B cell (primary cell): ENCODE measurements at regions not wholly inside any gene's neighbourhood (a gene's known extent, or its start where the extent isn't known, plus 50 kb on each side); places are given as distances from the start of the nearest gene placed in this dataset.

Experiments used
- ATAC-seq: fragments of 200-7000 bp; cut with Tn5 transposase; one replicate; pipeline ENCODE4 v1.10.0; 2021; ENCODE audit warnings: low read depth, mild to moderate bottlenecking, moderate number of reproducible peaks, moderate library complexity
- CTCF ChIA-PET: fragments of 350-600 bp; sonication (Branson Sonifier 250); formaldehyde crosslinking; loops from one replicate; lab custom pipeline; 2021; ENCODE audit warnings: antibody characterized with exemption, inconsistent platforms; lab: Charles Lee
- POLR2A ChIA-PET: fragments of 350-600 bp; sonication (Branson Sonifier 250); formaldehyde crosslinking; loops from one replicate; lab custom pipeline; 2021; ENCODE audit warnings: antibody characterized with exemption; lab: Charles Lee
- DNase-seq: peaks from one replicate; pipeline ENCODE4 v3.0.0; 2013
- H2AFZ ChIP-seq: 2 replicates; pipeline ENCODE4 v1.6.1; 2012; ENCODE audit warnings: mild to moderate bottlenecking, low read depth, low read length; ENCODE audit not compliant: insufficient read depth, poor library complexity, severe bottlenecking
- H3K27ac ChIP-seq, 2 donors: 1 replicate in 1 of 2; 2 replicates in 1 of 2; pipeline ENCODE4 v1.5.1; 2012 to 2013; ENCODE audit warnings: low read length in 2 of 2, mild to moderate bottlenecking in 2 of 2, moderate library complexity in 1 of 2
- H3K27me3 ChIP-seq, 4 experiments: fragments of 200-600 bp in 1 of 4; sonication (generic) in 1 of 4; replicated peaks in 1 of 4; 1 replicate in 2 of 4; 2 replicates in 2 of 4; pipeline versions ENCODE4 v1.6.1 to v1.7.0; 2013 to 2016; ENCODE audit warnings: low read length in 3 of 4, mild to moderate bottlenecking in 2 of 4, mixed read lengths in 1 of 4, moderate library complexity in 1 of 4; ENCODE audit not compliant: insufficient read depth in 4 of 4, control insufficient read depth in 3 of 4; ENCODE audit errors: control extremely low read depth in 1 of 4
- H3K36me3 ChIP-seq, 2 experiments: replicated peaks in 1 of 2; 1 replicate in 1 of 2; 2 replicates in 1 of 2; pipeline versions ENCODE4 v1.6.1 to v1.7.1; 2013; ENCODE audit warnings: low read length in 1 of 2; ENCODE audit not compliant: insufficient read depth in 2 of 2, control insufficient read depth in 1 of 2; ENCODE audit errors: control extremely low read depth in 1 of 2, extremely low read depth in 1 of 2
- H3K4me1 ChIP-seq, 2 donors: fragments of 200-600 bp in 1 of 2; sonication (generic) in 1 of 2; 1 replicate in 1 of 2; 2 replicates in 1 of 2; pipeline versions ENCODE4 v1.5.1 to v1.6.1; 2013 to 2017; ENCODE audit warnings: low read length in 2 of 2; ENCODE audit not compliant: control insufficient read depth in 2 of 2, insufficient read depth in 2 of 2
- H3K4me2 ChIP-seq: replicated peaks from 2 replicates; pipeline ENCODE3; 2012; ENCODE audit warnings: mild to moderate bottlenecking, low read depth, low read length; ENCODE audit not compliant: poor library complexity, severe bottlenecking
- H3K4me3 ChIP-seq, 5 experiments: fragments of 200-600 bp in 1 of 5; sonication (generic) in 1 of 5; 1 replicate in 3 of 5; 2 replicates in 2 of 5; pipeline versions ENCODE4 v1.5.1 to v1.7.0; 2011 to 2016; ENCODE audit warnings: low read length in 4 of 5, mild to moderate bottlenecking in 4 of 5, low read depth in 2 of 5, control low read depth in 1 of 5, moderate library complexity in 1 of 5; ENCODE audit not compliant: insufficient read depth in 1 of 5; ENCODE audit errors: control extremely low read depth in 1 of 5, extremely low read depth in 1 of 5
- H3K79me2 ChIP-seq: fragments of 200-600 bp; sonication (generic); one replicate; pipeline ENCODE4 v1.6.0; 2016; ENCODE audit warnings: low read length; ENCODE audit not compliant: control insufficient read depth, insufficient read depth
- H3K9ac ChIP-seq: fragments of 200-600 bp; sonication (generic); 2 replicates; pipeline ENCODE4 v1.6.1; 2017; ENCODE audit warnings: mild to moderate bottlenecking, low read length, moderate library complexity
- H3K9me3 ChIP-seq, 3 donors: one replicate each; pipeline versions ENCODE4 v1.6.1 to v1.7.1; 2013; ENCODE audit warnings: low read length in 2 of 3; ENCODE audit not compliant: control insufficient read depth in 2 of 3, insufficient read depth in 1 of 3; ENCODE audit errors: control extremely low read depth in 1 of 3
- H4K20me1 ChIP-seq: 2 replicates; pipeline ENCODE4 v1.6.0; 2012; ENCODE audit warnings: mild to moderate bottlenecking, low read length; ENCODE audit not compliant: insufficient read depth, control insufficient read depth, poor library complexity, severe bottlenecking
- H3K27ac Mint-ChIP-seq: one replicate; pipeline ENCODE4 v1.8.0; 2021; ENCODE audit warnings: mixed read lengths
- H3K27me3 Mint-ChIP-seq: one replicate; pipeline ENCODE4 v1.8.0; 2021; ENCODE audit warnings: mixed read lengths
- H3K4me1 Mint-ChIP-seq: one replicate; pipeline ENCODE4 v1.8.0; 2021; ENCODE audit warnings: mixed read lengths
- H3K4me3 Mint-ChIP-seq: one replicate; pipeline ENCODE4 v1.8.0; 2021; ENCODE audit warnings: mixed read lengths
- H3K9me3 Mint-ChIP-seq: one replicate; pipeline ENCODE4 v1.8.0; 2022; ENCODE audit warnings: mixed read lengths; ENCODE audit not compliant: insufficient read depth
- CTCF ChIP-seq: fragments of 200-600 bp; IDR thresholded peaks from one replicate; pipeline ENCODE4 v1.8.0; 2022; ENCODE audit warnings: antibody characterized with exemption, mild to moderate bottlenecking
- EZH2 ChIP-seq: IDR thresholded peaks from 2 replicates; pipeline ENCODE4 v1.6.1; 2012; ENCODE audit warnings: borderline replicate concordance, low read depth, mild to moderate bottlenecking, moderate library complexity, low read length; ENCODE audit not compliant: insufficient read depth, poor library complexity, severe bottlenecking
- WGBS: methylation state at CpG from one replicate; pipeline ENCODE4 v1.1.5; 2013; ENCODE audit warnings: missing lambda C conversion rate; ENCODE audit not compliant: insufficient coverage; 5-methylcytosine and 5-hydroxymethylcytosine counted together
- intact Hi-C: fragments of 100-400 bp; cut with micrococcal nuclease; formaldehyde crosslinking; loops from one replicate; pipeline ENCODE4 v1.10.0; 2022

- TF ChIP-seq EZH2 (no peak), CTCF (no peak)
- no peak overlapping the region for H3K27ac ChIP-seq
- no peaks in the 10 kb centered on the region for H3K79me2 ChIP-seq
- no peaks in the 10 kb centered on the region for H4K20me1 ChIP-seq
- Mint-ChIP-seq H3K4me1 (no peaks in the 10 kb centered on the region), H3K27ac (no peak overlapping the region), H3K27me3 (peaks cover 4% of the 10 kb centered on the region), H3K4me3 (no peak overlapping the region), H3K9me3 (peaks cover 2% of the 10 kb centered on the region)
- intact Hi-C loops, result no loop called here
- H3K9me3 ChIP-seq, result peaks cover 0 to 7% (median 0%) of the 10 kb centered on the region in 3 donors
- ATAC-seq (no peak), DNase-seq (no peak)
- H3K4me2 ChIP-seq, result no peak overlapping the region
- H3K4me3 ChIP-seq, result no peak overlapping the region
- H2AFZ ChIP-seq, result no peak overlapping the region
- ChIA-PET POLR2A (no interaction called here), CTCF (no interaction called here)
- 40% methylated on average over 1 of the region's 3 CpGs for WGBS
- H3K9ac ChIP-seq, result no peak overlapping the region
- H3K4me1 ChIP-seq, result no peaks in the 10 kb centered on the region
- H3K27me3 ChIP-seq, result peaks cover 0 to 4% (median 2%) of the 10 kb centered on the region in 4 experiments
- no peaks in the 10 kb centered on the region for H3K36me3 ChIP-seq
Observed at GRCh38 chr18:22604986-22605421, 187.3 kb upstream of the CTAGE1 start.

GRCh38 chr18:22605736-22606135 is 188.0 kb upstream of the CTAGE1 start:
- no peak for ATAC-seq
- CTCF ChIA-PET, result no interaction called here
- 100% methylated on average over 1 of the region's 4 CpGs for WGBS
- Histone ChIP-seq H3K27ac (no peak overlapping the region), H3K79me2 (no peaks in the 10 kb centered on the region), H3K36me3 (no peaks in the 10 kb centered on the region), H4K20me1 (no peaks in the 10 kb centered on the region), H3K4me1 (no peaks in the 10 kb centered on the region), H3K4me2 (no peak overlapping the region), H3K4me3 (no peak overlapping the region), H3K9ac (no peak overlapping the region), H3K9me3 (peaks cover 0 to 7% (median 0%) of the 10 kb centered on the region in 3 donors), H3K27me3 (peaks cover 0 to 4% (median 2%) of the 10 kb centered on the region in 4 experiments), H2AFZ (no peak overlapping the region)
- Mint-ChIP-seq H3K4me1 (no peaks in the 10 kb centered on the region), H3K4me3 (no peak overlapping the region), H3K27ac (no peak overlapping the region), H3K9me3 (peaks cover under 1% of the 10 kb centered on the region), H3K27me3 (peaks cover 4% of the 10 kb centered on the region)
- no peak for DNase-seq
- TF ChIP-seq CTCF, result no peak
- no peak for TF ChIP-seq EZH2
- POLR2A ChIA-PET, result no interaction called here
- intact Hi-C loops, result no loop called here
